ENCODE measurements at regions not wholly inside any gene's neighbourhood (a gene's known extent, or its start where the extent isn't known, plus 50 kb on each side); places are given as distances from the start of the nearest gene placed in this dataset.

GRCh38 chr1:201672685-201673084 lies 133.8 kb downstream of the NAV1 start:
- no peak for TF ChIP-seq CTCF (IDR thresholded peaks at IDR 0.05)
- no peak for TF ChIP-seq ZFX (IDR thresholded peaks at IDR 0.05; ENCODE audit: borderline replicate concordance)

Data from 22Rv1 (cell line).